Hypothalamus (tissue), 51 donors: ENCODE measurements at regions not wholly inside any gene's neighbourhood (a gene's known extent, or its start where the extent isn't known, plus 50 kb on each side); places are given as distances from the start of the nearest gene placed in this dataset.
"Not testable (repeated sequence)": the region's sequence is repeated elsewhere in the genome, so short reads cannot be mapped to it uniquely, and the experiment has no call there.

Experiments used
- DNase-seq, 51 donors: peaks; one replicate each; lab custom pipeline; 2025; lab: John Stamatoyannopoulos, UW

- DNase-seq, result peak in 1 of 51 donors; percentile 8
Measured at GRCh38 chr6:134422426-134423231, 104.7 kb upstream of the SGK1 start.

GRCh38 chr6:134421501-134421900 lies 103.6 kb upstream of the SGK1 start:
- no peak for DNase-seq

DNA sequence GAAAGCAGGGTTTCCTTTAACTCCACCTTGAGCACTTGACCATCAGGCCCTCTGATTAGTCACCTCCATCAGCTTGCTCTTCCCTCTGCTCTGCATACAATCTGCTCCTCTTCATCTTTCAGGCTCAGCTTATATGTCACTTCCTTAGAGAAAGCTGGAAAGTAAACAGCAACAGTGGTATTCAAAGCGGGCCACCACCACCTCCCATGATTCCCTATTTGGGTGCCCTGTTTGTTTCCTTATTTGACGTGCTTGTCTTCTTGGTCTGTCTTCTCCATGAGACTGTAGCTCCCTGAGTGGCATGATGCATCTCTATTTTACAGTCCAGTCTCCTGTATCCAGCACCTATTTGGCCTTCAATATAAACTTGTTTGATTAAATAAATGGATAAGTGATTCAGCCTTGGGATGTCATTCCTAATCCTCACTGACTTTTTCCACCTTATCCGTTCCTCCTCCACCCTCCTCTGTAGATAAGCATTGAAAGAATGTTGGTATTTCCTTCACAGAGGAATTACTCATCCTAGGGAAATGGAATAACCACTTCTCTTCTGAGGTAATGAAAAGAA lies 102.8 kb upstream of the SGK1 start:
- no peak for DNase-seq

DNA sequence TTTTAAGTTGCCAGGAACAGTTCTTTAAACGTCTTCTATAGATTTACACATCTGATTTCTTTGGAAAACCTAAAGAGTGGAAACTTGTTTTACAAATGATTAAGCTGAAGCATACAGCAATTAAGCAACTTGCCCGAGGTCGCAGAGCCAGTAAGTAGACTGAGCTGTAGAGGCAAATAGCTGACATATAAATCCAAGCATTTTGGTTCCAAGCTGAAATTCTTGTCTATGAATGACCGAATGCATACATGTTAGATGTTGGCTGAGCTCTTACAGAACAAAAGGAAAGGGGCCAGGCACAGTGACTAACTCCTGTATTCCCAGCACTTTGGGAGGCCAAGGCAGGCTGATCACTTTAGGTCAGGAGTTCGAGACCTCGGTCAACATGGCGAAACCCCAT lies 101.8 kb upstream of the SGK1 start:
- DNase-seq, result no peak

DNA sequence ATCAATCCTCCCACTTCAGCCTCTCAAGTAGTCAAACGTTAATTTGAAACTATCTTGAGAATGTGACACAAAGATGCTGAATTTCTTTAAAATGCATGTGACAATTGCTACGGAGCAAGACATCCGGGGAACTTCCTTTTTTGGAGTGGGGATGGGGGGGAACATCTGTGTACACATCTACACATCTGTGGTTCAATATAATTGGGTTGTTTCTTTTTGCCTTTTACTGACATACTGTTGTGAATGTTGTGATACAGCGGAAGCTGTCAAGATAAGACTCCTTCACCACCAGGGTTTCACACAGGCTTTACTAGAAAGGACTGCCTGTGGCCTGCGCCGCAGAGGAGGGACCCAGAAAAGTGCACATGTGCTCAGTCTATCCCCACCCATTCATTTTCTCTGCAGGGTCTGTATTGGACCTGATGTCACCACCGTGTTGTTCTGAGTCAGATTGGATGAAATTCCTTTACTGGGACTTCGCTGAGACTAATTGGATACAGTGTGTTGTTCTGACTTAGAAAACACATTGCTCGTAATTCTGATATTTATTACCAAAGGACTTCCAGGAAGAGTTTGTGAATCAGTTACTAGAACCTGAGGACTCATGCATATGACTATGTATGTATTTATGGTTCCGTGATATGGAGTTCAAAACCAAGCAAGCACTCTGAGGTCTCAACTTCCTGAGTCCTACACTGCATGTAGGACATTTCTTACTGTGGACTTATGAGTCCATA lies 98.7 kb upstream of the SGK1 start:
- DNase-seq, result no peak

DNA sequence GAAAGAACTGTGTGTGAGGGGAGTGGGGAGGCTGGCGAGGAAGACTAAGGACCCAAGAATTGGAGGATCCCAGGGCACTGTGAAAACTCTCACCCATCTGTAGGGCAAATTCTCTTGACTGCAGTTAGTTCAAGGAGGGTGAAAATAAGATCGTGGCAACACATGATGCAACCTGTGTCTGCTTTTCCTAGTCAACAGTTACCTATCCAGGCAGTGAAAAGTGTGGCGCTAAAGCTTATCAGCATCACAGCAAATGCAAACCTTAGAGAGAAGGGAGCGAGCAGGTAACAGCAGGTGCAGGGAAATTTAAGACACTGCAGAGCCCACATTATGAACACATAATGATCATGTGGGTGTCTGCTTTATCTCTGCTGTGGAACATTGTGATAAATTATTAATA lies 97.7 kb upstream of the SGK1 start:
- no peak for DNase-seq

- DNase-seq, result no peak
Measured at GRCh38 chr6:134415194-134415593, 97.3 kb upstream of the SGK1 start.

- no peak for DNase-seq
Measured at GRCh38 chr6:134414793-134415192, 96.9 kb upstream of the SGK1 start.

GRCh38 chr6:134413241-134413643 lies 95.3 kb upstream of the SGK1 start:
- DNase-seq, result no peak

DNA sequence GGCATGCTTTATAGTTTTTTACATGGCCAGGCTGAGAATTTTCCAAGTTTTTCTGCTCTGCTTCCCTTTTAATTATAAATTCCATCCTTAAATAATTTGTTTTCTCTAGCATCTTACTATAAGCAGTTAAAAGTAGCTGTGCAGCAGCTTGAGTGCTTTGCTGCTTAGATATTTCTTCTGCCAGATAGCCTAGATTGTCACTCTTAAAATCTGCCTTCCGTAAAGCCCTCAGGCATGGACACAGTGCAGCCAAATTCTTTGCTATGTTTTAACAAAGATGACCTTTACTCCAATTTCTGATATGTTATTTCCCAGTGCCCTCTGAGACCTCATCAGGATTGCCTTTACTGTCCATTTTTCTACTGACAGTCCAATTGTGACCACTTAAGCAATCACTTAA lies 92.6 kb upstream of the SGK1 start:
- DNase-seq, result no peak

DNA sequence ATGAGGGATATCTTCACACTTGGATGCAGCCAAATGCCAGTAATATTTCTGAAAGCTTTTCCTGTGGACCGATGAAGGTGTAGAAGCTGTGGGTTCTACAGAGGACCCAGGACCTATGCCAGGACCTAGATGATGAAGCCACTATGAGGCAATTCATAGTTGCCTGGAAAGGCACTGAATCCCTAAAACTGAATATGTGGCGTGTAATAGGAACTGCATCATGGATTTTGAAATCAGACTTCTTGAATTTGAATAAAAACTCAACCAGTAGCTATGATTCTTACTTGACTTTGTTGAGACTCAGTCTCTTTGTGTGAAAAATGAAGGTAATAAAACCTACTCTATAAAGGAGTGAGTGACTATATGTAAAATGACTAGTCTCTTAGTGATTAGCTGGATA lies 89.9 kb upstream of the SGK1 start:
- no peak for DNase-seq

DNA sequence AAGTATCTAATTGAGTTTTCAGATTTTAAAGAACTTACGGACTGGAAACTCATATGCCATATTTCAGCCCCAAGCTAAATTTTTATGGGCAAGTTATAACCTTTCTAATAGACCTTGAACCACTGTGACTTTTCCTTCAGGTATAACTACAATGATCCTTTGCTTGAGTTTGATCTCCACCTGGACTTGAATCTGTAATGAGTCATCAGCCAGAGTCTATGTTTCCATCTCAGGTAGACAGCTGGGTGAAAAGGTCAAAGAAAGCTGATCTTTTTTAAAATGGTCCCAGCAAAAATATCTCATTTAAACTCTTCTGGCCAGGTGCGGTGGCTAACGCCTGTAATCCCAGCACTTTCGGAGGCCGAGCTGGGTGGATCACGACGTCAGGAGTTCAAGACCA lies 88.4 kb upstream of the SGK1 start:
- no peak for DNase-seq

DNA sequence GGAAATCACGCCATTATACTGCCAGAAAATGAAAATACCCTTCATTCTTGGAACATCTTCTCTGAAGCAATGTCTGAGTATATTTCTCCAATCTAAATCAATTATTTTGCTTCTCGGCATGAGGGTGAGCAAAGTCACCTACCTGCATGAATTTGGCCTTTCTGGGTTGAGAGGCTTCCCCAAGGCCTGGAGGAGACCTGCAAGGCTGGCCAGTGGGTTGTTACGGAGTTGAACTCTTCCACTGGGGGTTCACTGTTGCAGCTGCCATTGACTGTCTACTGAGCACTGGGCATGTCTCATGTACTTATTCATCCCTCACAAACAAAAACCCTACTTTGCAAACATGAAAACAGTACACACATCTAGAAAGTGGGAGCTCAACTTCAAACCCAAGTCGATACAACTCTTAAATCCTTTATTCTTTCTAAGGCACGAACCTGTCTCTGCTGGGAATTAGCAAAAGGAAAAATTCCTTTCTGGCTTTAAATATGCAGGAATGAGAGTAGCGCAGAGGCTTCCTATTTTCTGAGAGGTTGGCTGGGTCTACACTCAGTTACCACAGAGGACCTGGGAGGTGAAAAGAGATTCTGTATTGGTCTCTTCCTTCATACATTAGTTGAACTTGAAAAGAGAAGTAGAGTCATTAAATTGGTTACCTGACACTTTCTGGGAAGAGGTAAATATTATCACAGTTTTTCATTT lies 87.6 kb upstream of the SGK1 start:
- DNase-seq, result no peak

DNA sequence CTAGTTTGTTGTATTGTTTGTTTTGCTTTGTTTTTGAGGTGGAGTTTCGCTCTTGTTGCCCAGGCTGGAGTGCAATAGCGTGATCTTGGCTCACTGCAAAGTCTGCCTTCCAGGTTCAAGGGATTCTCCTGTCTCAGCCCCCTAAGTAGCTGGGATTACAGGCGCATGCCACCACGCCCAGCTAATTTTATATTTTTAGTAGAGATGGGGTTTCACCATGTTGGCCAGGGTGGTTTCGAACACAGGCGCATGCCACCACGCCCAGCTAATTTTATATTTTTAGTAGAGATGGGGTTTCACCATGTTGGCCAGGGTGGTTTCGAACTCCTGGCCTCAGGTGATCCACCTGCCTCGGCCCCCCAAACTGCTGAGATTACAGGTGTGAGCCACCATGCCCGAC lies 85.4 kb upstream of the SGK1 start:
- DNase-seq, result not testable (repeated sequence)

DNA sequence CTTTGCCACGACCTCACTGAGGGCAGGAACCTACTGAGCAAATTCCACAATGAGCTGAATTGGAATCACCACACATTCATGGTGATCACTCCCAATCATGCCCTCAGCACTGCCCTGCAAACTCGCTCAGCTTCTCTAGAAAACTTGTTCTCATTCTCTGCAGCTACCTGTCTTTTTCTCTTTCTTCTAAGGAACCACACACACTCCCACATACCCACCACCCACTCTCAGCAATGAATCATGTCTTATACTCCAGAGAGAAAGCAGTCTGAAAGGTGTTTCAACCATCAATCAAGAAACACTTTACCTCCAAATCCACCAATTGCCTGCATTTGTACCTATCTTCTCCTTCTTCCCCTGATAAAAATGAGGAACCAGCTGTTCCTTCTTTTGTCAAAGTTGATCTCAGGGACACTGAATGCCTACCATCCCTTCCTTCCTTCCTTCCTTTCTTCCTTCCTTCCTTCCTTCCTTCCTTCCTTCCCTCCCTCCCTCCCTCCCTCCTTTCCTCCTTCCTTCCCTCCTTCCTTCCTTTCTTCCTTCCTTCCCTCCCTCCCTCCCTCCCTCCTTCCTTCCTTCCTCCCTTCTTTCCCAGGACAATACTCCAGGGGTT lies 84.6 kb upstream of the SGK1 start:
- no peak for DNase-seq

- DNase-seq, result no peak
Measured at GRCh38 chr6:134400941-134401340, 83.0 kb upstream of the SGK1 start.

DNA sequence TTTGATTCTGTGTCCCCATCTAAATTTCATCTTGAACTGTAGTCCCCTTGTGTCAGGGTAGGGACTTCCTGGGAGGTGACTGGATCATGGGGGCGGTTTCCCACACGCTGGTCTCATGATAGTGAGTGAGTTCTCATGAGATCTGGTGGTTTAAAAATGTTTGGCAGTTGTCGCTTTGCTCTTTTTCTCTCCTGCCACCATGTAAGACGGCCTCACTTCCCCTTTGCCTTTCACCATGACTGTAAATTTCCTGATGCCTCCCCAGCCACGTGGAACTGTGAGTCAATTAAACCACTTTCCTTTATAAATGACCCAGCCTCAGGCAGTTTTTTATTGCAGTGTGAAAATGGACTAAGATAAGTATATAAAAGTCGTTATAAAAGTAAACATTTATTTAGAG lies 80.5 kb upstream of the SGK1 start:
- peak in 1 of 51 donors; percentile 13 for DNase-seq

- no peak for DNase-seq
Measured at GRCh38 chr6:134397676-134398075, 79.8 kb upstream of the SGK1 start.

DNA sequence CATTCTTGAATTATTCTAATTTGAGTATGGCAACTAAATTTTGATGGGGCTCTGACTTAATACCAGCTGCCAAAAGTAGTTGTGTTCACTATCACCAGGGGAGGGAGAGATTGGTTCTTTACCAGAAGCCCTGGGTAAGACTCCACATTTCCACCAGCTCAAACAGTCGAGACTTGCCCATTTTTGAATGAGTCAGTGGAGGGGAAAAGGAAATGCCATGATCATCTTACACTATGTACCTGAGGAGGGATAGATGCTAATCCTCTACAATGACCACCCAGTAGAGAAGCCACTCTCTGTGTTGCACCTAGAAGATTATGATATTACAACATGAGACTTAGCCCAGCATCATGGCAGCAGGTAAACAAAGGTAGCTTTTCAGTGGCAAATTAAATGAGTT lies 77.0 kb upstream of the SGK1 start:
- DNase-seq, result no peak

GRCh38 chr6:134394208-134394607 lies 76.3 kb upstream of the SGK1 start:
- DNase-seq, result no peak

- DNase-seq, result no peak
Measured at GRCh38 chr6:134391205-134391604, 73.3 kb upstream of the SGK1 start.
